Mesendoderm (in vitro differentiated cells): ENCODE measurements at regions not wholly inside any gene's neighbourhood (a gene's known extent, or its start where the extent isn't known, plus 50 kb on each side); places are given as distances from the start of the nearest gene placed in this dataset.
"Not testable (repeated sequence)": the region's sequence is repeated elsewhere in the genome, so short reads cannot be mapped to it uniquely, and the experiment has no call there.

Experiments used
- DNase-seq: peaks from one replicate; pipeline ENCODE4 v3.0.0; 2013
- H2AK5ac ChIP-seq: 2 replicates; pipeline ENCODE4 v1.6.1; 2013; ENCODE audit warnings: low read length, inconsistent platforms
- H2BK120ac ChIP-seq: 2 replicates; pipeline ENCODE4 v1.6.1; 2013; ENCODE audit warnings: low read depth, mild to moderate bottlenecking, low read length, moderate library complexity, mixed read lengths
- H2BK15ac ChIP-seq: replicated peaks from 2 replicates; pipeline ENCODE4 v1.6.1; 2013; ENCODE audit warnings: low read depth, mild to moderate bottlenecking, moderate library complexity
- H2BK5ac ChIP-seq: 2 replicates; pipeline ENCODE4 v1.6.1; 2013; ENCODE audit warnings: low read length, inconsistent platforms
- H3K18ac ChIP-seq: 2 replicates; pipeline ENCODE4 v1.6.1; 2013; ENCODE audit warnings: mild to moderate bottlenecking, low read length, mixed read lengths
- H3K23ac ChIP-seq: one replicate; pipeline ENCODE4 v1.6.1; 2013; ENCODE audit warnings: low read length
- H3K27ac ChIP-seq: 2 replicates; pipeline ENCODE4 v1.5.1; 2013; ENCODE audit warnings: low read depth, mild to moderate bottlenecking, inconsistent platforms, low read length, moderate library complexity
- H3K27me3 ChIP-seq: 2 replicates; pipeline ENCODE4 v1.6.1; 2013; ENCODE audit warnings: low read length, control low read depth, mild to moderate bottlenecking, inconsistent platforms; ENCODE audit not compliant: insufficient read depth, poor library complexity
- H3K36me3 ChIP-seq: 2 replicates; pipeline ENCODE4 v1.6.1; 2013; ENCODE audit warnings: low read length, inconsistent platforms; ENCODE audit not compliant: control insufficient read depth, insufficient read depth
- H3K4ac ChIP-seq: one replicate; pipeline ENCODE4 v1.6.1; 2013; ENCODE audit warnings: low read depth, mild to moderate bottlenecking, low read length, moderate library complexity
- H3K4me1 ChIP-seq: 2 replicates; pipeline ENCODE4 v1.6.1; 2013; ENCODE audit warnings: low read depth, low read length, inconsistent platforms; ENCODE audit not compliant: control insufficient read depth
- H3K4me2 ChIP-seq: 2 replicates; pipeline ENCODE4 v1.6.1; 2013; ENCODE audit warnings: low read length
- H3K4me3 ChIP-seq: 2 replicates; pipeline ENCODE4 v1.5.1; 2013; ENCODE audit warnings: mild to moderate bottlenecking, low read length
- H3K56ac ChIP-seq: one replicate; pipeline ENCODE4 v1.6.1; 2013; ENCODE audit warnings: low read length
- H3K79me1 ChIP-seq: 2 replicates; pipeline ENCODE4 v1.6.1; 2013; ENCODE audit warnings: low read length, inconsistent platforms
- H3K79me2 ChIP-seq: 2 replicates; pipeline ENCODE4 v1.6.1; 2013; ENCODE audit warnings: mild to moderate bottlenecking, low read length; ENCODE audit not compliant: control insufficient read depth, insufficient read depth
- H3K9ac ChIP-seq: 2 replicates; pipeline ENCODE4 v1.6.1; 2013; ENCODE audit warnings: low read length, inconsistent platforms
- H4K5ac ChIP-seq: one replicate; pipeline ENCODE4 v1.6.1; 2013; ENCODE audit warnings: low read length
- H4K8ac ChIP-seq: one replicate; pipeline ENCODE4 v1.6.1; 2013; ENCODE audit warnings: low read depth, mild to moderate bottlenecking, control low read depth, low read length, moderate library complexity
- WGBS: extraction: QIAGEN DNeasy Blood & Tissue Kit; methylation state at CpG from one replicate; pipeline ENCODE4 v1.1.7; 2013; ENCODE audit warnings: low lambda C conversion rate, missing lambda C conversion rate; ENCODE audit not compliant: insufficient coverage; ENCODE audit errors: extremely low coverage; 5-methylcytosine and 5-hydroxymethylcytosine counted together

DNA sequence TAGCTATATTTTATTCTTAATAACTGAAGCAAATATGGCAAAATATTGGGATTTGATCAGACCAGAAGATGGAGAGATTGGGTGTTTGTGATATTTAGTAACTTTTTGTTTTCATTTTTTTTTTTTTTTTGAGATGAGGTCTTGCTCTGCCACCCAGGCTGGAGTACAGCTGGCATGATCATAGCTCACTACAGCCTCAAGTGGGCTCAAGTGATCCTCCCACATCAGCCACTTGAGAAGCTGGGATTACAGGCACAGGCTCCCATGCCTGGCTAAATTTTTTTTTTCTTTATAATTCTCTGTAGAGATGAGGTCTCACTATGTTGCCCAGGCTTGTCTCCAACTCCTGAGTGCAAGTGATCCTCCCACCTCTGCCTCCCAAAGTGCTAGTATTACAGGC lies 686.4 kb downstream of the CDY1 start:
- not testable (repeated sequence) for H3K4me3 ChIP-seq, H3K18ac ChIP-seq, DNase-seq, H3K36me3 ChIP-seq, H2BK15ac ChIP-seq, H3K23ac ChIP-seq, H3K4me2 ChIP-seq, H4K5ac ChIP-seq, H2AK5ac ChIP-seq, H3K79me2 ChIP-seq, H3K27me3 ChIP-seq, H3K4ac ChIP-seq, H3K4me1 ChIP-seq, H4K8ac ChIP-seq, H3K79me1 ChIP-seq, H3K9ac ChIP-seq, H3K27ac ChIP-seq, H3K56ac ChIP-seq, H2BK5ac ChIP-seq, H2BK120ac ChIP-seq

GRCh38 chrY:26315065-26315464 lies 693.1 kb downstream of the CDY1 start:
- H4K5ac ChIP-seq, H2AK5ac ChIP-seq, H3K56ac ChIP-seq, H3K4me2 ChIP-seq, H3K18ac ChIP-seq, H2BK15ac ChIP-seq, H2BK120ac ChIP-seq, H3K4me1 ChIP-seq, H3K79me1 ChIP-seq, H3K27ac ChIP-seq, H3K4me3 ChIP-seq, H4K8ac ChIP-seq, H2BK5ac ChIP-seq, H3K36me3 ChIP-seq, H3K4ac ChIP-seq, H3K79me2 ChIP-seq, H3K9ac ChIP-seq, H3K27me3 ChIP-seq, H3K23ac ChIP-seq: not testable (repeated sequence)
- WGBS = no CpG with 5 or more reads among the region's 2 CpGs
- DNase-seq = peak; percentile 2

GRCh38 chrY:26319488-26320202 lies 697.7 kb downstream of the CDY1 start:
- not testable (repeated sequence) for H3K36me3 ChIP-seq, H3K9ac ChIP-seq, H3K4me2 ChIP-seq, H4K5ac ChIP-seq, H3K4me1 ChIP-seq, H3K27ac ChIP-seq, H3K4ac ChIP-seq, H3K56ac ChIP-seq, H2BK5ac ChIP-seq, H3K4me3 ChIP-seq, H3K79me2 ChIP-seq, H2BK120ac ChIP-seq, H3K27me3 ChIP-seq, H3K79me1 ChIP-seq, H2BK15ac ChIP-seq, H3K18ac ChIP-seq, H3K23ac ChIP-seq, DNase-seq, H4K8ac ChIP-seq, H2AK5ac ChIP-seq
- WGBS = no CpG with 5 or more reads among the region's 2 CpGs

DNA sequence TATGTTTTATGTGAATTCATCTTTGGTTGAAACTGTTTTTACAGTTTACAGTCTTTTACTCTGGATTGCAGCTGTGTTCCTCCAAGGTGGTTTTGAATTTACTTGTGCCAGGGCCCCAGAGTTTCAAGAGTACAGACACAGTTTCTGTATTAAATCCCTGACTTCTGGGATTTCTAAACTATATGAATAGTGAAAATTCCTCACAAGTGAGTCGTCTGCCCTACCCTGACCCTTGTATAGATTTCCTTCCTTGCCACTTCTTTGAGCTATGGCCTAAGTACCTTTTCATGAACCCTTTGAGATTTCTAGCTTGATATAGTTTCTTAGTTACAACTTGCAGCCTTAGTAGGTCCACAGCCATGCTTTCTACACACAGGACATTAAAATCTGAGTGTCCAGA lies 700.8 kb downstream of the CDY1 start:
- not testable (repeated sequence) for H4K5ac ChIP-seq, H3K9ac ChIP-seq, H2BK120ac ChIP-seq, H3K27me3 ChIP-seq, H2AK5ac ChIP-seq, DNase-seq, H3K23ac ChIP-seq, H3K79me1 ChIP-seq, H3K56ac ChIP-seq, H3K4me3 ChIP-seq, H3K36me3 ChIP-seq, H3K4me1 ChIP-seq, H3K4me2 ChIP-seq, H3K27ac ChIP-seq, H3K18ac ChIP-seq, H3K4ac ChIP-seq, H4K8ac ChIP-seq, H3K79me2 ChIP-seq, H2BK5ac ChIP-seq, H2BK15ac ChIP-seq
- no CpG with 5 or more reads among the region's 1 CpG for WGBS

- not testable (repeated sequence) for H3K9ac ChIP-seq, H3K27me3 ChIP-seq, H4K8ac ChIP-seq, H3K56ac ChIP-seq, H3K18ac ChIP-seq, H3K4ac ChIP-seq, H3K23ac ChIP-seq, H3K36me3 ChIP-seq, H2BK120ac ChIP-seq, DNase-seq, H3K4me1 ChIP-seq, H3K27ac ChIP-seq, H3K79me2 ChIP-seq, H3K4me2 ChIP-seq, H2AK5ac ChIP-seq, H4K5ac ChIP-seq, H2BK5ac ChIP-seq, H2BK15ac ChIP-seq, H3K79me1 ChIP-seq, H3K4me3 ChIP-seq
Measured at GRCh38 chrY:26352931-26353330, 731.0 kb downstream of the CDY1 start.

DNA sequence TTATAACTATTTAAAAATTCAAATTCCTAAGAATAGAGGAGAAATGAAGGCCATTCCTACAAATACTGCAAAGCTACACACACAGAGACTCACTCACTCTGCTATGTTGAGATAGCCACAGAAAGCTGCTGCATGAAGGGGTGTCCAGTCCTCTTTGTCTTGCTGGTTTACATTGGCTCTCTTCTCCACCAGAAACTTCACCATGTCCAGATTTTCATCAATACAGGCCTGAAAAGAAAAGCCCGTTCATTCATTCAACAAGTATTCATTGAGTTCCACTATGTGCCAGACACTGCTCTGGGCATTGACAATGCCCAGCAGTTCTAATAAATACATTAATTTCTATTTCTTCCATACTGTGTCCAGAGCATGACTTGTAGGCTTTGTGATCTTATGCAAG lies 732.3 kb downstream of the CDY1 start:
- no peaks in the 10 kb centered on the region for H3K4me1 ChIP-seq
- DNase-seq = no peak

More for the DNA sequence above, 732.3 kb downstream of the CDY1 start:
- Histone ChIP-seq H3K79me2 (no peaks in the 10 kb centered on the region), H3K4me3 (no peak overlapping the region), H2BK120ac (no peak overlapping the region), H2AK5ac (no peak overlapping the region), H2BK5ac (no peak overlapping the region), H3K27me3 (no peaks in the 10 kb centered on the region), H3K18ac (no peak overlapping the region), H3K27ac (no peak overlapping the region), H3K36me3 (no peaks in the 10 kb centered on the region), H3K56ac (no peak overlapping the region), H3K4ac (no peak overlapping the region), H3K4me2 (no peak overlapping the region), H2BK15ac (no peak overlapping the region), H3K23ac (no peak overlapping the region), H3K9ac (no peak overlapping the region), H4K8ac (no peak overlapping the region), H4K5ac (no peak overlapping the region), H3K79me1 (no peaks in the 10 kb centered on the region)
- WGBS = no CpG with 5 or more reads among the region's 1 CpG
